ENCODE measurements at regions not wholly inside any gene's neighbourhood (a gene's known extent, or its start where the extent isn't known, plus 50 kb on each side); places are given as distances from the start of the nearest gene placed in this dataset.
"Not testable (repeated sequence)": the region's sequence is repeated elsewhere in the genome, so short reads cannot be mapped to it uniquely, and the experiment has no call there.

DNA sequence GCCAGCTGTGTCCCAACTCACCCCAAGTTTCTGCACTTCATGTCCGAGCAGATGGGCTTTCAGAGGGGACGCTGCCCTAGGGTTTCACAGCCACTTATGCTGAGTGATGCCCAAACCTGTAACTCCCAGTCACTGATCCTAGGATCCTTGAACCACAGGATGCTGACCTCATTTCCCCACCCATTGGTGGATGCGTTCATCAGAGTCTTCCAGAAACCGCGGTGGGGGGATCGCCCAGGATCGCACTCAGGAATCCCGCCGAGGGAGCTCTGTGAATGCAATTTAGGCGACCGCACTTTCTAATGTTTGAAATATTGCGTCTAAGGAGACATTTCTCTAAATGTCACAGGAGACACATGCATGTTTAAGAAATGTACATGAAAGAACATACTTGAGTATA lies 212.3 kb upstream of the IRX4 start:
- no peaks in the 10 kb centered on the region for H3K4me1 ChIP-seq (ENCODE audit: control insufficient read depth, insufficient read depth, low read length)
- H3K36me3 ChIP-seq (ENCODE audit: control insufficient read depth, insufficient read depth, low read length): no peaks in the 10 kb centered on the region
- no peaks in the 10 kb centered on the region for H3K27me3 ChIP-seq (ENCODE audit: control insufficient read depth, insufficient read depth, low read length)
- H3K9ac ChIP-seq (ENCODE audit: low read length): no peak overlapping the region
- H3K4me3 ChIP-seq (ENCODE audit: low read length): no peak overlapping the region
- no peak overlapping the region for H3K27ac ChIP-seq (ENCODE audit: low read depth, low read length)

DNA sequence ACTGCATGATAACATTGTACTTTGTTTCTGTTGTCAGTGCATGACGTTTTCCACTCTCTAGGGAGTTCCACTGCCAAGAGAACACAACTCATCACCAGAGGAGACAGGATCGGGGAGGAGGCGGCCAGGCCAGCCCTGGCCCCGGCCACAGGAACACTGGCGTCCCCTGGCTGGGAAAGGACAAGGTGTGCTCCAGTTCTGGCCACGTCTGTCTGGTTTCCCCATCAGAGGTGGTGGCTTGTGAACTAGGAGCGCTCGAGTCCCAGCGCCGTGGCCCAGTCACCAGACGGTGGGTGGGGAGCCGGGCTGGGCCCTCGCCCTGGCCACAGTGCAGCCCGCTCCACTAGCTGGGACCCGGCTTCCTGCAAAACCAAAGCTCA lies 211.9 kb upstream of the IRX4 start:
- no peaks in the 10 kb centered on the region for H3K27me3 ChIP-seq (ENCODE audit: control insufficient read depth, insufficient read depth, low read length)
- H3K36me3 ChIP-seq (ENCODE audit: control insufficient read depth, insufficient read depth, low read length): no peaks in the 10 kb centered on the region
- no peak overlapping the region for H3K27ac ChIP-seq (ENCODE audit: low read depth, low read length)
- H3K4me1 ChIP-seq (ENCODE audit: control insufficient read depth, insufficient read depth, low read length): no peaks in the 10 kb centered on the region
- no peak overlapping the region for H3K9ac ChIP-seq (ENCODE audit: low read length)
- H3K4me3 ChIP-seq (ENCODE audit: low read length): no peak overlapping the region

DNA sequence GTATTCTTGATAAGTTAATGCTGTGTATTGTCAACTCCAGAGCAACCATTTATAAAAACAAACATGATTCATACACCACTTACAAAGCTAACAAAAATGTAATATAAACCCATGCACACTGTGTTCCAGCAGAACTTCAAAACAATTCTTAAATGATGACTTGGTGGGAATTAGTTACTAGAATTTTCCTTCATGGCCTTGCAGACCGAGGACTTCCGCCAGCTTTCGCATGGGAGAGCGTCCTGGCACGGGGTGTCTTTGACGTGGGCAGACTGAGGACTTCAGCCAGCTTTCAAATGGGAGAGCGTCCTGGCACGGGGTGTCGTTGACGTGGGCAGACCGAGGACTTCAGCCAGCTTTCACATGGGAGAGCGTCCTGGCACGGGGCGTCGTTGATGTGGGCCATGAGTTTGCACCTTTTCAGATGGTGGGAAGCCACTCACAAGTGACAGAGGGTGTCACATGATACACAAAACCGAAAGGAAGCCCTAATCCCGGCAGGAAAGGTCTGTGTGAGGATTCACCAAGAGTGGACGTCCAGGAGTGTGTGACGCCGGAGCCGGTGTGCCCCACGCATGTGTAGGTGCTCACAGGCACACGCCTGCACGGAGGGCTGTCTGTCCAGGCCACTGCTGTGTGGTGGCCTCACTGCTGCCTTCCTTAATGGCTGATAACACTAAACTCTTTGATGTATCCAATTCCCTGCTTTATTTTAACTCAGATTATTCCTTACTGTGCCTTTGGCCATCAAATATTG lies 211.3 kb upstream of the IRX4 start:
- no peaks in the 10 kb centered on the region for H3K27me3 ChIP-seq (ENCODE audit: control insufficient read depth, insufficient read depth, low read length)
- H3K36me3 ChIP-seq (ENCODE audit: control insufficient read depth, insufficient read depth, low read length): no peaks in the 10 kb centered on the region
- H3K4me1 ChIP-seq (ENCODE audit: control insufficient read depth, insufficient read depth, low read length): no peaks in the 10 kb centered on the region
- no peak overlapping the region for H3K4me3 ChIP-seq (ENCODE audit: low read length)
- H3K27ac ChIP-seq (ENCODE audit: low read depth, low read length): no peak overlapping the region
- H3K9ac ChIP-seq (ENCODE audit: low read length): no peak overlapping the region

GRCh38 chr5:2091921-2092320 lies 209.2 kb upstream of the IRX4 start:
- H3K4me1 ChIP-seq (ENCODE audit: control insufficient read depth, insufficient read depth, low read length): no peaks in the 10 kb centered on the region
- H3K27ac ChIP-seq (ENCODE audit: low read depth, low read length): no peak overlapping the region
- no peak overlapping the region for H3K4me3 ChIP-seq (ENCODE audit: low read length)
- H3K36me3 ChIP-seq (ENCODE audit: control insufficient read depth, insufficient read depth, low read length): no peaks in the 10 kb centered on the region
- no peak overlapping the region for H3K9ac ChIP-seq (ENCODE audit: low read length)
- no peaks in the 10 kb centered on the region for H3K27me3 ChIP-seq (ENCODE audit: control insufficient read depth, insufficient read depth, low read length)

DNA sequence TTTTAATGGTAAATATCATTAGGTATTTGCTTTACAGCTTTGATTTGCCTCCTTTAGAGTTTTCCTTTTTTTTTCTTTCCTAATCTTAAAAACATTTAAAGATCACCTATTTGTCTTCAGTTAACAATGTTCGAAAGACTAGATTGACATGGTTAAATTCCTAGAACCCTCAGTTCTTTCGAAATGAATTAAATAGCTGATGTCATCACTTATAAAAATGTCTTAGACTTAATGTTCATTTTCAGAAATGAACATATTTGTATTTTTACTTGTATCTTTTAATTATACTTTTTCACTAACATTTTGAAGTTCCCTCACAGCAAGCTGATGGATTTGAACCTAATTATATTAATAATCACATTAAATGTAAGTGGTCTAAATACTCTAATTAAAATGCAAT lies 205.3 kb upstream of the IRX4 start:
- H3K4me1 ChIP-seq (ENCODE audit: control insufficient read depth, insufficient read depth, low read length): no peaks in the 10 kb centered on the region
- H3K27ac ChIP-seq (ENCODE audit: low read depth, low read length): no peak overlapping the region
- H3K27me3 ChIP-seq (ENCODE audit: control insufficient read depth, insufficient read depth, low read length): no peaks in the 10 kb centered on the region
- no peak overlapping the region for H3K9ac ChIP-seq (ENCODE audit: low read length)
- no peaks in the 10 kb centered on the region for H3K36me3 ChIP-seq (ENCODE audit: control insufficient read depth, insufficient read depth, low read length)
- no peak overlapping the region for H3K4me3 ChIP-seq (ENCODE audit: low read length)

- H3K4me1 ChIP-seq (ENCODE audit: control insufficient read depth, insufficient read depth, low read length): no peaks in the 10 kb centered on the region
- no peak overlapping the region for H3K9ac ChIP-seq (ENCODE audit: low read length)
- H3K27ac ChIP-seq (ENCODE audit: low read depth, low read length): no peak overlapping the region
- no peaks in the 10 kb centered on the region for H3K36me3 ChIP-seq (ENCODE audit: control insufficient read depth, insufficient read depth, low read length)
- no peaks in the 10 kb centered on the region for H3K27me3 ChIP-seq (ENCODE audit: control insufficient read depth, insufficient read depth, low read length)
- H3K4me3 ChIP-seq (ENCODE audit: low read length): no peak overlapping the region
Measured at GRCh38 chr5:2075365-2075764, 192.6 kb upstream of the IRX4 start.

DNA sequence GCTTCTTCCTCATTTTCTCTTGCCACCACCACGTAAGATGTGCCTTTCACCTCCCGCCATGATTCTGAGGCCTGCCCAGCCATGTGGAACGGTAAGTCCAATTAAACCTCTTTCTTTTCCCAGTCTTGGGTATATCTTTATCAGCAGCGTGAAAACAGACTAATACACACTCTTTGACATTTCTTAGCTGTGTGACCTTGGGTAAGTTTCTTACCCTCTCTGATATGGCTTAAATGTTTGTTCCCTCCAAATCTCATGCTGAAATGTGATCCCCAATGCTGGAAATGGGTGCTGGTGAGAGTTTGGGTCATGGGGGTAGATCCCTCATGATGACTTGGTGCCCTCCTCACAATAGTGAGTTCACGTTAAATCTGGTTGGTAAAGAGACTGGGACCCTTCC lies 188.8 kb upstream of the IRX4 start:
- Histone ChIP-seq H3K27me3 (ENCODE audit: control insufficient read depth, insufficient read depth, low read length) (no peaks in the 10 kb centered on the region), H3K4me1 (ENCODE audit: control insufficient read depth, insufficient read depth, low read length) (no peaks in the 10 kb centered on the region), H3K9ac (ENCODE audit: low read length) (no peak overlapping the region), H3K4me3 (ENCODE audit: low read length) (no peak overlapping the region), H3K36me3 (ENCODE audit: control insufficient read depth, insufficient read depth, low read length) (no peaks in the 10 kb centered on the region), H3K27ac (ENCODE audit: low read depth, low read length) (no peak overlapping the region)

GRCh38 chr5:2070787-2071186 lies 188.1 kb upstream of the IRX4 start:
- not testable (repeated sequence) for H3K36me3 ChIP-seq (ENCODE audit: control insufficient read depth, insufficient read depth, low read length); H3K4me3 ChIP-seq (ENCODE audit: low read length); H3K4me1 ChIP-seq (ENCODE audit: control insufficient read depth, insufficient read depth, low read length); H3K9ac ChIP-seq (ENCODE audit: low read length); H3K27me3 ChIP-seq (ENCODE audit: control insufficient read depth, insufficient read depth, low read length); H3K27ac ChIP-seq (ENCODE audit: low read depth, low read length)

GRCh38 chr5:2068531-2068930 lies 185.8 kb upstream of the IRX4 start:
- Histone ChIP-seq H3K4me1 (ENCODE audit: control insufficient read depth, insufficient read depth, low read length) (no peaks in the 10 kb centered on the region), H3K27me3 (ENCODE audit: control insufficient read depth, insufficient read depth, low read length) (no peaks in the 10 kb centered on the region), H3K9ac (ENCODE audit: low read length) (no peak overlapping the region), H3K4me3 (ENCODE audit: low read length) (no peak overlapping the region), H3K36me3 (ENCODE audit: control insufficient read depth, insufficient read depth, low read length) (no peaks in the 10 kb centered on the region), H3K27ac (ENCODE audit: low read depth, low read length) (no peak overlapping the region)

GRCh38 chr5:2066373-2066772 lies 183.6 kb upstream of the IRX4 start:
- no peaks in the 10 kb centered on the region for H3K36me3 ChIP-seq (ENCODE audit: control insufficient read depth, insufficient read depth, low read length)
- no peak overlapping the region for H3K9ac ChIP-seq (ENCODE audit: low read length)
- H3K27me3 ChIP-seq (ENCODE audit: control insufficient read depth, insufficient read depth, low read length): no peaks in the 10 kb centered on the region
- no peaks in the 10 kb centered on the region for H3K4me1 ChIP-seq (ENCODE audit: control insufficient read depth, insufficient read depth, low read length)
- no peak overlapping the region for H3K4me3 ChIP-seq (ENCODE audit: low read length)
- H3K27ac ChIP-seq (ENCODE audit: low read depth, low read length): no peak overlapping the region

- not testable (repeated sequence) for H3K27ac ChIP-seq (ENCODE audit: low read depth, low read length); H3K36me3 ChIP-seq (ENCODE audit: control insufficient read depth, insufficient read depth, low read length); H3K4me1 ChIP-seq (ENCODE audit: control insufficient read depth, insufficient read depth, low read length); H3K4me3 ChIP-seq (ENCODE audit: low read length); H3K27me3 ChIP-seq (ENCODE audit: control insufficient read depth, insufficient read depth, low read length); H3K9ac ChIP-seq (ENCODE audit: low read length)
Measured at GRCh38 chr5:2063380-2063779, 180.7 kb upstream of the IRX4 start.

- no peak overlapping the region for H3K9ac ChIP-seq (ENCODE audit: low read length)
- no peak overlapping the region for H3K4me3 ChIP-seq (ENCODE audit: low read length)
- no peak overlapping the region for H3K27ac ChIP-seq (ENCODE audit: low read depth, low read length)
- H3K36me3 ChIP-seq (ENCODE audit: control insufficient read depth, insufficient read depth, low read length): no peaks in the 10 kb centered on the region
- H3K4me1 ChIP-seq (ENCODE audit: control insufficient read depth, insufficient read depth, low read length): no peaks in the 10 kb centered on the region
- no peaks in the 10 kb centered on the region for H3K27me3 ChIP-seq (ENCODE audit: control insufficient read depth, insufficient read depth, low read length)
Measured at GRCh38 chr5:2052687-2053086, 170.0 kb upstream of the IRX4 start.

- H3K4me1 ChIP-seq (ENCODE audit: control insufficient read depth, insufficient read depth, low read length): no peaks in the 10 kb centered on the region
- H3K27ac ChIP-seq (ENCODE audit: low read depth, low read length): no peak overlapping the region
- no peaks in the 10 kb centered on the region for H3K27me3 ChIP-seq (ENCODE audit: control insufficient read depth, insufficient read depth, low read length)
- no peak overlapping the region for H3K4me3 ChIP-seq (ENCODE audit: low read length)
- no peaks in the 10 kb centered on the region for H3K36me3 ChIP-seq (ENCODE audit: control insufficient read depth, insufficient read depth, low read length)
- H3K9ac ChIP-seq (ENCODE audit: low read length): no peak overlapping the region
Measured at GRCh38 chr5:2049876-2050275, 167.2 kb upstream of the IRX4 start.
